H1 (cell line): ENCODE measurements at regions not wholly inside any gene's neighbourhood (a gene's known extent, or its start where the extent isn't known, plus 50 kb on each side); places are given as distances from the start of the nearest gene placed in this dataset.

Experiments
- CTCF ChIA-PET: fragments of 300-600 bp; sonication (Branson Sonifier 250); formaldehyde crosslinking; loops from one replicate; lab custom pipeline; 2021; ENCODE audit not compliant: partially characterized antibody; lab: Charles Lee
- POLR2A ChIA-PET: fragments of 300-600 bp; sonication (Branson Sonifier 250); formaldehyde crosslinking; loops from one replicate; lab custom pipeline; 2021; ENCODE audit warnings: inconsistent platforms; ENCODE audit not compliant: partially characterized antibody; lab: Charles Lee
- DNase-seq, 2 experiments: peaks; one replicate each; pipeline versions ENCODE4 v3.0.0 to v3.0.0-alpha.2; 2010 to 2022; ENCODE audit warnings: low spot score in 2 of 2, low read depth in 1 of 2, mixed read lengths in 1 of 2
- FAIRE-seq: peaks from 2 replicates; lab custom pipeline; 2011; peaks lifted over from hg19 to GRCh38; lab: Jason Lieb, UNC
- H2AFZ ChIP-seq: 2 replicates; pipeline ENCODE4 v1.8.1; 2012; ENCODE audit warnings: low read length, inconsistent platforms
- H2AK5ac ChIP-seq: 2 replicates; pipeline ENCODE4 v1.6.1; 2013; ENCODE audit warnings: low read depth, low read length
- H2BK120ac ChIP-seq: replicated peaks from 2 replicates; pipeline ENCODE3; 2013; ENCODE audit warnings: low read depth, low read length, inconsistent platforms
- H2BK12ac ChIP-seq: 2 replicates; pipeline ENCODE4 v1.6.1; 2013; ENCODE audit warnings: low read depth, low read length
- H2BK15ac ChIP-seq: 2 replicates; pipeline ENCODE4 v1.6.1; 2013; ENCODE audit warnings: low read length
- H2BK20ac ChIP-seq: 2 replicates; pipeline ENCODE4 v1.6.1; 2013; ENCODE audit warnings: low read length
- H2BK5ac ChIP-seq: 2 replicates; pipeline ENCODE4 v1.6.1; 2013; ENCODE audit warnings: low read depth, low read length
- H3K14ac ChIP-seq: 2 replicates; pipeline ENCODE4 v1.6.1; 2013; ENCODE audit warnings: inconsistent platforms; ENCODE audit not compliant: insufficient read length
- H3K18ac ChIP-seq: 2 replicates; pipeline ENCODE4 v1.6.1; 2013; ENCODE audit warnings: low read length; ENCODE audit errors: extremely low read depth
- H3K23ac ChIP-seq: 2 replicates; pipeline ENCODE4 v1.6.1; 2013; ENCODE audit warnings: inconsistent platforms; ENCODE audit not compliant: insufficient read length
- H3K23me2 ChIP-seq: 2 replicates; pipeline ENCODE4 v1.6.1; 2013; ENCODE audit warnings: low read depth, low read length
- H3K27ac ChIP-seq: 2 replicates; pipeline ENCODE4 v1.6.1; 2011; ENCODE audit warnings: low read depth, low read length, inconsistent platforms
- H3K27me3 ChIP-seq, 4 experiments: replicated peaks in 1 of 4; 1 replicate in 1 of 4; 2 replicates in 3 of 4; pipeline versions ENCODE4 v1.6.1 to v1.8.1; 2011 to 2013; ENCODE audit warnings: low read length in 3 of 4, mild to moderate bottlenecking in 3 of 4, inconsistent platforms in 2 of 4, mixed read lengths in 2 of 4, moderate library complexity in 1 of 4; ENCODE audit not compliant: control insufficient read depth in 3 of 4, insufficient read depth in 3 of 4; ENCODE audit errors: extremely low read depth in 1 of 4
- H3K36me3 ChIP-seq, 4 experiments: 2 replicates each; pipeline versions ENCODE4 v1.6.1 to v1.8.1; 2011 to 2013; ENCODE audit warnings: mild to moderate bottlenecking in 4 of 4, low read length in 3 of 4, moderate library complexity in 2 of 4, control low read depth in 1 of 4, inconsistent platforms in 1 of 4; ENCODE audit not compliant: insufficient read depth in 4 of 4, control insufficient read depth in 2 of 4
- H3K4ac ChIP-seq: replicated peaks from 2 replicates; pipeline ENCODE3; 2013; ENCODE audit warnings: low read length, low read depth, mixed read lengths, inconsistent platforms; ENCODE audit not compliant: insufficient read length
- H3K4me1 ChIP-seq, 4 experiments: replicated peaks in 1 of 4; 1 replicate in 1 of 4; 2 replicates in 3 of 4; pipeline versions ENCODE4 v1.6.1 to v1.8.1; 2011 to 2013; ENCODE audit warnings: low read length in 3 of 4, inconsistent platforms in 2 of 4, mixed read lengths in 1 of 4; ENCODE audit not compliant: insufficient read depth in 4 of 4, control insufficient read depth in 3 of 4
- H3K4me2 ChIP-seq, 2 experiments: 2 replicates each; pipeline versions ENCODE4 v1.6.1 to v1.8.1; 2011 to 2013; ENCODE audit warnings: low read depth in 2 of 2, low read length in 2 of 2, control low read depth in 1 of 2, inconsistent platforms in 1 of 2, mild to moderate bottlenecking in 1 of 2; ENCODE audit not compliant: insufficient read depth in 1 of 2
- H3K4me3 ChIP-seq, 4 experiments: fragments of 200-600, 300-600 bp in 1 of 4; sonication (generic), shearing (Covaris generic), sonication (Bioruptor Twin) in 1 of 4; 2 replicates each; pipeline versions ENCODE4 v1.5.1 to v1.8.1; 2011 to 2016; ENCODE audit warnings: low read length in 4 of 4, low read depth in 3 of 4, control low read depth in 2 of 4, inconsistent platforms in 2 of 4, mild to moderate bottlenecking in 2 of 4, mixed read lengths in 1 of 4, moderate library complexity in 1 of 4; ENCODE audit not compliant: insufficient read depth in 2 of 4; ENCODE audit errors: extremely low read depth in 1 of 4
- H3K56ac ChIP-seq: replicated peaks from 2 replicates; pipeline ENCODE3; 2013; ENCODE audit warnings: low read depth, mild to moderate bottlenecking, mixed read lengths, low read length, inconsistent platforms; ENCODE audit not compliant: insufficient read length
- H3K79me1 ChIP-seq: 2 replicates; pipeline ENCODE4 v1.6.1; 2013; ENCODE audit warnings: low read depth, low read length, control low read depth
- H3K79me2 ChIP-seq, 2 experiments: 2 replicates each; pipeline versions ENCODE4 v1.6.1 to v1.8.1; 2012 to 2013; ENCODE audit warnings: low read length in 2 of 2, mild to moderate bottlenecking in 2 of 2, inconsistent platforms in 1 of 2; ENCODE audit not compliant: insufficient read depth in 2 of 2, control insufficient read depth in 1 of 2
- H3K9ac ChIP-seq, 4 experiments: replicated peaks in 1 of 4; 1 replicate in 1 of 4; 2 replicates in 3 of 4; pipeline versions ENCODE4 v1.6.1 to v1.8.1; 2011 to 2013; ENCODE audit warnings: low read depth in 3 of 4, low read length in 3 of 4, control low read depth in 2 of 4, mild to moderate bottlenecking in 2 of 4, moderate library complexity in 2 of 4, inconsistent platforms in 1 of 4; ENCODE audit errors: extremely low read depth in 1 of 4
- H3K9me3 ChIP-seq, 2 experiments: 2 replicates each; pipeline versions ENCODE4 v1.6.1 to v1.8.1; 2012 to 2013; ENCODE audit warnings: mild to moderate bottlenecking in 2 of 2, moderate library complexity in 2 of 2, control low read depth in 1 of 2, inconsistent platforms in 1 of 2, low read depth in 1 of 2, low read length in 1 of 2, mixed read lengths in 1 of 2; ENCODE audit not compliant: insufficient read depth in 2 of 2
- H4K20me1 ChIP-seq, 2 experiments: replicated peaks in 1 of 2; 2 replicates each; pipeline versions ENCODE3 to v1.8.1; 2011 to 2013; ENCODE audit warnings: inconsistent platforms in 2 of 2, low read length in 2 of 2, mild to moderate bottlenecking in 1 of 2; ENCODE audit not compliant: insufficient read depth in 2 of 2, control insufficient read depth in 1 of 2
- H4K5ac ChIP-seq: 2 replicates; pipeline ENCODE4 v1.6.1; 2013; ENCODE audit warnings: low read length, low read depth, mixed read lengths, inconsistent platforms; ENCODE audit not compliant: insufficient read length
- H4K8ac ChIP-seq: 2 replicates; pipeline ENCODE4 v1.8.0; 2013; ENCODE audit warnings: mild to moderate bottlenecking, moderate library complexity, low read length, inconsistent platforms; ENCODE audit not compliant: insufficient read depth; ENCODE audit errors: extremely low read depth
- H4K91ac ChIP-seq: replicated peaks from 2 replicates; pipeline ENCODE3; 2013; ENCODE audit warnings: low read length, mixed read lengths, inconsistent platforms; ENCODE audit not compliant: insufficient read length
- CHD1 ChIP-seq: IDR thresholded peaks from 2 replicates; pipeline ENCODE4 v1.6.1; 2012; ENCODE audit warnings: low read depth, low read length, improper control_type of control experiment
- EZH2 ChIP-seq: fragments of 200-600 bp; sonication (generic); IDR thresholded peaks from 2 replicates; pipeline ENCODE4 v1.7.1; 2012; ENCODE audit warnings: low read depth, mild to moderate bottlenecking, moderate library complexity, low read length, inconsistent platforms; ENCODE audit not compliant: severe bottlenecking
- FOSL1 ChIP-seq: IDR thresholded peaks from 2 replicates; pipeline ENCODE4 v1.6.1; 2011; ENCODE audit warnings: mild to moderate bottlenecking, low read depth, low read length, moderate library complexity; ENCODE audit not compliant: insufficient read depth
- KDM5A ChIP-seq: fragments of 200-600 bp; IDR thresholded peaks from 2 replicates; pipeline ENCODE4 v1.7.1; 2012; ENCODE audit warnings: mild to moderate bottlenecking, low read length, inconsistent platforms, mixed read lengths
- NRF1 ChIP-seq: IDR thresholded peaks from 2 replicates; pipeline ENCODE4 v1.6.1; 2011; ENCODE audit warnings: mild to moderate bottlenecking, low read depth, low read length, improper control_type of control experiment
- POLR2A ChIP-seq, 2 experiments: IDR thresholded peaks; 1 replicate in 1 of 2; 2 replicates in 1 of 2; pipeline ENCODE4 v1.6.1; 2011; ENCODE audit warnings: low read depth in 2 of 2, low read length in 2 of 2, mild to moderate bottlenecking in 2 of 2; ENCODE audit errors: control extremely low read depth in 1 of 2
- POLR2AphosphoS5 ChIP-seq: IDR thresholded peaks from 2 replicates; pipeline ENCODE4 v1.6.1; 2011; ENCODE audit warnings: low read depth, low read length
- POU5F1 ChIP-seq: IDR thresholded peaks from 2 replicates; pipeline ENCODE4 v1.6.1; 2011; ENCODE audit warnings: low read depth, mild to moderate bottlenecking, low read length, moderate library complexity
- RXRA ChIP-seq: IDR thresholded peaks from 2 replicates; pipeline ENCODE4 v1.6.1; 2011; ENCODE audit warnings: low read depth, mild to moderate bottlenecking, low read length, moderate library complexity; ENCODE audit not compliant: insufficient read depth
- SIN3A ChIP-seq, 2 experiments: IDR thresholded peaks in 1 of 2; conservative IDR thresholded peaks in 1 of 2; 2 replicates each; pipeline ENCODE4 v1.6.1; 2011 to 2012; ENCODE audit warnings: low read length in 2 of 2, improper control_type of control experiment in 1 of 2, low read depth in 1 of 2, mild to moderate bottlenecking in 1 of 2
- SIRT6 ChIP-seq: IDR thresholded peaks from one replicate; pipeline ENCODE4 v1.7.1; 2012; ENCODE audit warnings: low read length, inconsistent platforms
- SIX5 ChIP-seq: IDR thresholded peaks from 2 replicates; pipeline ENCODE4 v1.6.1; 2011; ENCODE audit warnings: mild to moderate bottlenecking, low read depth, low read length
- TAF1 ChIP-seq: IDR thresholded peaks from 2 replicates; pipeline ENCODE4 v1.6.1; 2011; ENCODE audit warnings: mild to moderate bottlenecking, low read depth, low read length
- ZNF274 ChIP-seq: IDR thresholded peaks from 2 replicates; pipeline ENCODE4 v1.7.0; 2012; ENCODE audit warnings: low read length, borderline replicate concordance; ENCODE audit errors: extremely low read depth
- WGBS, 2 experiments: shearing (Covaris generic) in 1 of 2; methylation state at CpG; one replicate each; pipeline versions ENCODE4 v1.1.6 to v1.1.7; 2013 to 2015; ENCODE audit warnings: low lambda C conversion rate in 2 of 2, mixed read lengths in 2 of 2, inconsistent platforms in 1 of 2, low coverage in 1 of 2, missing lambda C conversion rate in 1 of 2; ENCODE audit not compliant: insufficient replicate concordance in 2 of 2, insufficient coverage in 1 of 2, insufficient read length in 1 of 2; ENCODE audit errors: extremely low coverage in 1 of 2, missing lambda C conversion rate in 1 of 2; 5-methylcytosine and 5-hydroxymethylcytosine counted together
- TF ChIP-seq, protein P1 (sequence below): IDR thresholded peaks from 2 replicates; pipeline ENCODE4 v1.6.1; 2011; ENCODE audit warnings: low read length, improper control_type of control experiment

DNA sequence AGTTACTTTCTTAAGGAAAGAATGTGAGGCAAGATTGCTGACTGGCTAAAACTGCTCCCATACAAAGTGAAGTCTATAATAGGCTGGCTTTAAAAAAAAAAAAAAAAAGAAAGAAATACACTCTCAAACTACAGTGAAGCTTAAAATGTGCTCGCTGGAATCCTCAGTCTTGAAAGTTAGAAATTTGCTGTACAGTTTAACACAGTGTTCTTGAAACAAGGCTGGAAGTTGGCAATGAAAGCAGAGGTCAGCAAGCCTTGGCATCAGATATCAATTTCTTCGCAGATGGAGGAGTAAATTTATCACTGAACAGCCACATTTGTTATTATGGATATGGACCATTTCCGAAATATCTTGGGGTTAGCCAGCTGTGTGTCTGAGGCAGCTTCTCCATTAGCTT lies 392.9 kb downstream of the ZNF516 start:
- H3K23me2 ChIP-seq = no peaks in the 10 kb centered on the region
- H3K79me1 ChIP-seq = no peaks in the 10 kb centered on the region
- H3K4me2 ChIP-seq = no peak overlapping the region
- no peak overlapping the region for H3K14ac ChIP-seq
- ChIA-PET POLR2A (no interaction called here), CTCF (interaction anchor here (1.3 kb wide), 1 partner anchor 24 kb away, joined by 5 read pairs; no protein-coding TSS in a partner anchor)
- H3K4me3 ChIP-seq = no peak overlapping the region
- H3K27me3 ChIP-seq = peaks cover 0 to 3% (median 0%) of the 10 kb centered on the region in 4 experiments; a peak in 2 of 7 replicates
- FAIRE-seq (no peak), DNase-seq (no peak)
- H2BK120ac ChIP-seq = no peak overlapping the region
- no peak overlapping the region for H4K8ac ChIP-seq
- 75% methylated on average over 2 of the region's 3 CpGs; no CpG with 5 or more reads in 1 of the 2 experiments for WGBS, 2 experiments
- no peak overlapping the region for H3K9ac ChIP-seq
- no peak overlapping the region for H3K23ac ChIP-seq
- no peaks in the 10 kb centered on the region; a peak in 1 of 7 replicates for H3K4me1 ChIP-seq
- no peak overlapping the region for H2BK15ac ChIP-seq
- TF ChIP-seq, protein P1, sequence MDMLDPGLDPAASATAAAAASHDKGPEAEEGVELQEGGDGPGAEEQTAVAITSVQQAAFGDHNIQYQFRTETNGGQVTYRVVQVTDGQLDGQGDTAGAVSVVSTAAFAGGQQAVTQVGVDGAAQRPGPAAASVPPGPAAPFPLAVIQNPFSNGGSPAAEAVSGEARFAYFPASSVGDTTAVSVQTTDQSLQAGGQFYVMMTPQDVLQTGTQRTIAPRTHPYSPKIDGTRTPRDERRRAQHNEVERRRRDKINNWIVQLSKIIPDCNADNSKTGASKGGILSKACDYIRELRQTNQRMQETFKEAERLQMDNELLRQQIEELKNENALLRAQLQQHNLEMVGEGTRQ = no peak
- no peak for TF ChIP-seq FOSL1
- TF ChIP-seq POU5F1 = no peak
- TF ChIP-seq POLR2AphosphoS5 = no peak
- no peak for TF ChIP-seq RXRA
- TF ChIP-seq SIX5 = no peak
- no peak for TF ChIP-seq EZH2
- no peak for TF ChIP-seq CHD1
- TF ChIP-seq KDM5A = no peak
- no peak for TF ChIP-seq POLR2A (IDR thresholded peaks at IDR 0.05; ENCODE audit: control extremely low read depth in 1 of 2, low read depth in 2 of 2, low read length in 2 of 2)
- TF ChIP-seq ZNF274 = no peak
- no peak for TF ChIP-seq NRF1
- TF ChIP-seq TAF1 = no peak
- no peak for TF ChIP-seq SIRT6
- TF ChIP-seq SIN3A (conservative IDR thresholded peaks at IDR 0.05 in 1 of 2, IDR thresholded peaks at IDR 0.05 in 1 of 2; ENCODE audit: low read depth in 1 of 2, low read length in 2 of 2) = no peak
- no peak overlapping the region for H3K27ac ChIP-seq
- no peaks in the 10 kb centered on the region for H3K36me3 ChIP-seq
- H2BK5ac ChIP-seq = no peak overlapping the region
- H4K20me1 ChIP-seq = no peaks in the 10 kb centered on the region
- H3K79me2 ChIP-seq = no peaks in the 10 kb centered on the region
- H4K91ac ChIP-seq = no peak overlapping the region
- H3K18ac ChIP-seq = no peak overlapping the region
- no peak overlapping the region for H2AK5ac ChIP-seq
- H3K56ac ChIP-seq = no peak overlapping the region
- H3K4ac ChIP-seq = no peak overlapping the region
- no peak overlapping the region for H2BK12ac ChIP-seq
- no peak overlapping the region for H2BK20ac ChIP-seq
- no peak overlapping the region for H4K5ac ChIP-seq
- no peak overlapping the region for H2AFZ ChIP-seq
- peaks cover 0 to 2% of the 10 kb centered on the region in 2 experiments; a peak in 1 of 4 replicates for H3K9me3 ChIP-seq
